Keratinocyte (primary cell): ENCODE measurements at regions not wholly inside any gene's neighbourhood (a gene's known extent, or its start where the extent isn't known, plus 50 kb on each side); places are given as distances from the start of the nearest gene placed in this dataset.

Experiments used
- DNase-seq: peaks from one replicate; pipeline ENCODE4 v3.0.0-alpha.2; 2011; ENCODE audit warnings: low read depth, missing footprints, low spot score
- FAIRE-seq: peaks from 2 replicates; lab custom pipeline; 2011; peaks lifted over from hg19 to GRCh38; lab: Jason Lieb, UNC
- H2AFZ ChIP-seq: 2 replicates; pipeline ENCODE4 v1.6.0; 2012; ENCODE audit warnings: low read length, control low read depth, inconsistent platforms; ENCODE audit not compliant: control insufficient read depth
- H3K27ac ChIP-seq: 2 replicates; pipeline ENCODE4 v1.5.1; 2011; ENCODE audit warnings: low read length; ENCODE audit not compliant: control insufficient read depth, insufficient read depth
- H3K27me3 ChIP-seq: 3 replicates; pipeline ENCODE4 v1.6.0; 2011; ENCODE audit warnings: low read length; ENCODE audit not compliant: control insufficient read depth, insufficient read depth; ENCODE audit errors: extremely low read depth
- H3K36me3 ChIP-seq, 2 experiments: 2 replicates in 1 of 2; 3 replicates in 1 of 2; pipeline ENCODE4 v1.5.1; 2011; ENCODE audit warnings: low read length in 2 of 2, mild to moderate bottlenecking in 1 of 2; ENCODE audit not compliant: control insufficient read depth in 2 of 2, insufficient read depth in 2 of 2; ENCODE audit errors: extremely low read depth in 1 of 2
- H3K4me1 ChIP-seq: 3 replicates; pipeline ENCODE4 v1.5.1; 2011; ENCODE audit warnings: low read length; ENCODE audit not compliant: control insufficient read depth, insufficient read depth; ENCODE audit errors: extremely low read depth
- H3K4me2 ChIP-seq: 3 replicates; pipeline ENCODE4 v1.6.0; 2011; ENCODE audit warnings: low read depth, low read length; ENCODE audit not compliant: control insufficient read depth, insufficient read depth; ENCODE audit errors: extremely low read depth
- H3K4me3 ChIP-seq, 3 experiments: fragments of 200-600 bp in 1 of 3; sonication (generic) in 1 of 3; 2 replicates in 2 of 3; 3 replicates in 1 of 3; pipeline ENCODE4 v1.5.1; 2011 to 2016; ENCODE audit warnings: low read length in 3 of 3, mild to moderate bottlenecking in 3 of 3, control low read depth in 2 of 3, inconsistent platforms in 1 of 3, low read depth in 1 of 3, mixed read lengths in 1 of 3, mixed run types in 1 of 3, moderate library complexity in 1 of 3; ENCODE audit not compliant: control insufficient read depth in 2 of 3, insufficient read depth in 2 of 3; ENCODE audit errors: extremely low read depth in 1 of 3
- H3K79me2 ChIP-seq: 2 replicates; pipeline ENCODE4 v1.6.0; 2012; ENCODE audit warnings: low read length; ENCODE audit not compliant: control insufficient read depth, insufficient read depth
- H3K9ac ChIP-seq: 3 replicates; pipeline ENCODE4 v1.6.0; 2011; ENCODE audit warnings: low read length; ENCODE audit not compliant: control insufficient read depth, insufficient read depth; ENCODE audit errors: extremely low read depth
- H3K9me1 ChIP-seq: 3 replicates; pipeline ENCODE4 v1.6.0; 2011; ENCODE audit warnings: low read length; ENCODE audit not compliant: control insufficient read depth, insufficient read depth; ENCODE audit errors: extremely low read depth
- H3K9me3 ChIP-seq: 2 replicates; pipeline ENCODE4 v1.5.1; 2012; ENCODE audit warnings: low read depth, low read length; ENCODE audit not compliant: control insufficient read depth
- H4K20me1 ChIP-seq: 3 replicates; pipeline ENCODE4 v1.6.0; 2011; ENCODE audit warnings: low read length; ENCODE audit not compliant: control insufficient read depth, insufficient read depth; ENCODE audit errors: extremely low read depth
- EZH2 ChIP-seq: IDR thresholded peaks from one replicate; pipeline ENCODE4 v1.6.1; 2012; ENCODE audit warnings: inconsistent platforms, mild to moderate bottlenecking, low read length, moderate library complexity
- dilution Hi-C: fragments of 300-500 bp; cut with MboI; formaldehyde crosslinking; loops from one replicate; pipeline ENCODE4 v1.7.0; 2020; ENCODE audit warnings: low sequenced_read_pairs; ENCODE audit not compliant: extremely low pct_ligation_motif_present
- TF ChIP-seq, protein P1 (sequence below), 3 experiments: IDR thresholded peaks in 1 of 3; conservative IDR thresholded peaks in 1 of 3; optimal IDR thresholded peaks in 1 of 3; 2 replicates in 2 of 3; 3 replicates in 1 of 3; pipeline versions ENCODE3 to v1.5.1; 2011; ENCODE audit warnings: low read length in 3 of 3, mild to moderate bottlenecking in 3 of 3, moderate library complexity in 2 of 3, control low read depth in 1 of 3, inconsistent platforms in 1 of 3; ENCODE audit not compliant: insufficient read depth in 2 of 3; ENCODE audit errors: extremely low read depth in 1 of 3

DNA sequence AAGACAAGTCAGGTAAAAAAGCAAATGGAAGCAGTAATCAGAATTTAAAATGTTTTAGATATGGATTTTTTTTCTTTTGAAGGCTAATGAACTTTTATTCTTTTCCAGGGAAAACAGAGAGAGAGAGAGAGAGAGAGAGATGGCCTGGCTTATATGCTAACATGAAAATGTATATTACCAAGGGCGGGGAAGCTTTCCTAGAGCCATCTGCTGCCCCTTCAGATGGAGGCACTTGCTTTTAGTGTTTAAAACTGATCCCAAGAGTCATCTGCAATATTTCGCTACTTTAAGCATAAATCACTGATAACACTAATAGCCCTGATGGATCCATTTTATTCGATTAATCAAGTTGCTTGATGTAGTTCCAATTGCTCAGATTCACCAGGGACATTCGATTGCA, 186.1 kb upstream of the ADAMTS16 start:
- dilution Hi-C loops = no loop called here
- no peak overlapping the region for H3K4me2 ChIP-seq
- H2AFZ ChIP-seq = no peak overlapping the region
- H3K36me3 ChIP-seq = no peaks in the 10 kb centered on the region
- no peaks in the 10 kb centered on the region for H3K79me2 ChIP-seq
- no peaks in the 10 kb centered on the region for H3K4me1 ChIP-seq
- no peak for TF ChIP-seq EZH2
- H3K9ac ChIP-seq = no peak overlapping the region
- H3K4me3 ChIP-seq = no peak overlapping the region
- H3K9me3 ChIP-seq = no peaks in the 10 kb centered on the region
- no peaks in the 10 kb centered on the region for H4K20me1 ChIP-seq
- H3K9me1 ChIP-seq = no peaks in the 10 kb centered on the region
- H3K27ac ChIP-seq = no peak overlapping the region
- DNase-seq (no peak), FAIRE-seq (no peak)
- no peaks in the 10 kb centered on the region for H3K27me3 ChIP-seq

GRCh38 chr5:4963265-4963664, 176.9 kb upstream of the ADAMTS16 start:
- H3K4me1 ChIP-seq = no peaks in the 10 kb centered on the region
- no peak overlapping the region for H3K4me3 ChIP-seq
- H3K79me2 ChIP-seq = no peaks in the 10 kb centered on the region
- no peaks in the 10 kb centered on the region for H3K9me3 ChIP-seq
- dilution Hi-C loops = no loop called here
- H3K27ac ChIP-seq = no peak overlapping the region
- H3K27me3 ChIP-seq = no peaks in the 10 kb centered on the region
- H3K9ac ChIP-seq = no peak overlapping the region
- FAIRE-seq (no peak), DNase-seq (no peak)
- no peaks in the 10 kb centered on the region for H3K9me1 ChIP-seq
- no peak overlapping the region for H2AFZ ChIP-seq
- H3K36me3 ChIP-seq = no peaks in the 10 kb centered on the region
- no peaks in the 10 kb centered on the region for H4K20me1 ChIP-seq
- TF ChIP-seq EZH2 = no peak
- TF ChIP-seq, protein P1, sequence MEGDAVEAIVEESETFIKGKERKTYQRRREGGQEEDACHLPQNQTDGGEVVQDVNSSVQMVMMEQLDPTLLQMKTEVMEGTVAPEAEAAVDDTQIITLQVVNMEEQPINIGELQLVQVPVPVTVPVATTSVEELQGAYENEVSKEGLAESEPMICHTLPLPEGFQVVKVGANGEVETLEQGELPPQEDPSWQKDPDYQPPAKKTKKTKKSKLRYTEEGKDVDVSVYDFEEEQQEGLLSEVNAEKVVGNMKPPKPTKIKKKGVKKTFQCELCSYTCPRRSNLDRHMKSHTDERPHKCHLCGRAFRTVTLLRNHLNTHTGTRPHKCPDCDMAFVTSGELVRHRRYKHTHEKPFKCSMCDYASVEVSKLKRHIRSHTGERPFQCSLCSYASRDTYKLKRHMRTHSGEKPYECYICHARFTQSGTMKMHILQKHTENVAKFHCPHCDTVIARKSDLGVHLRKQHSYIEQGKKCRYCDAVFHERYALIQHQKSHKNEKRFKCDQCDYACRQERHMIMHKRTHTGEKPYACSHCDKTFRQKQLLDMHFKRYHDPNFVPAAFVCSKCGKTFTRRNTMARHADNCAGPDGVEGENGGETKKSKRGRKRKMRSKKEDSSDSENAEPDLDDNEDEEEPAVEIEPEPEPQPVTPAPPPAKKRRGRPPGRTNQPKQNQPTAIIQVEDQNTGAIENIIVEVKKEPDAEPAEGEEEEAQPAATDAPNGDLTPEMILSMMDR (optimal IDR thresholded peaks at IDR 0.05 in 1 of 3, IDR thresholded peaks at IDR 0.05 in 1 of 3, conservative IDR thresholded peaks at IDR 0.05 in 1 of 3; ENCODE audit: extremely low read depth in 1 of 3, insufficient read depth in 2 of 3, low read length in 3 of 3) = no peak
- no peak overlapping the region for H3K4me2 ChIP-seq

DNA sequence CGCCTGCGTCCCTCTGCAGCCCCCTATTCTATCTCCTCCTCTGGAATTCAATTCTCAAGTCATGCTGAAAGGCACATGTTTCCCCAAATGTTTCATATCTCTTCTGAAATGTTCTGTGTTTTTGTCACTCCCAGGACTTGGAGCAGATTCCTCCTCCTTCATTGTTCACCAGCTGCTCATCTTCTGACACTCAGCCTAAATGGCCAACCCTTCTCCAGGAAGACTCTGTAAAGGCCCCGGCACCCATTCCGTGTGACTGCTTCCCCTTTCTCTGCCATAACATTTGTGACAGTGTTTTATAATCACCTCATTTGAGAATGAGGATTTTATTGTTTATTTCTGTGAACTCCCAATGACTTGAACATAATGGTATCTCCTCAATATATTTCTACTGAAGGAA, 170.8 kb upstream of the ADAMTS16 start:
- FAIRE-seq = no peak
- dilution Hi-C loops = no loop called here
- no peak overlapping the region for H3K4me2 ChIP-seq

More for the DNA sequence above, 170.8 kb upstream of the ADAMTS16 start:
- Histone ChIP-seq H3K27me3 (no peaks in the 10 kb centered on the region), H4K20me1 (no peaks in the 10 kb centered on the region), H3K4me1 (no peaks in the 10 kb centered on the region), H2AFZ (no peak overlapping the region), H3K4me3 (no peak overlapping the region), H3K36me3 (no peaks in the 10 kb centered on the region), H3K9me1 (no peaks in the 10 kb centered on the region), H3K79me2 (no peaks in the 10 kb centered on the region), H3K27ac (no peak overlapping the region), H3K9ac (no peak overlapping the region), H3K9me3 (no peaks in the 10 kb centered on the region)
- no peak for TF ChIP-seq EZH2
- TF ChIP-seq, protein P1 (optimal IDR thresholded peaks at IDR 0.05 in 1 of 3, IDR thresholded peaks at IDR 0.05 in 1 of 3, conservative IDR thresholded peaks at IDR 0.05 in 1 of 3; ENCODE audit: extremely low read depth in 1 of 3, insufficient read depth in 2 of 3, low read length in 3 of 3) = no peak
- no peak for DNase-seq
